Activated T-helper 1 cell treated with anti-CD3 and anti-CD28 coated beads, Interleukin-12 subunit alpha, Interleukin-12 subunit beta, Interleukin-2, Interleukin-4 antibody, amounts not matched to agents 30 ng/mL and 10 ng/mL and 1 ng/mL, durations not matched to agents 14 hours and 24 hours and 36 hours (primary cell): ENCODE measurements at regions not wholly inside any gene's neighbourhood (a gene's known extent, or its start where the extent isn't known, plus 50 kb on each side); places are given as distances from the start of the nearest gene placed in this dataset.
"Not testable (repeated sequence)": the region's sequence is repeated elsewhere in the genome, so short reads cannot be mapped to it uniquely, and the experiment has no call there.

Experiments used
- DNase-seq: peaks from one replicate; pipeline ENCODE4 v3.0.0; 2021; ENCODE audit warnings: low spot score
- H3K27ac Mint-ChIP-seq: one replicate; pipeline ENCODE4 v1.8.0; 2021; ENCODE audit warnings: mild to moderate bottlenecking, mixed read lengths
- H3K27me3 Mint-ChIP-seq: one replicate; pipeline ENCODE4 v1.8.0; 2022; ENCODE audit warnings: mild to moderate bottlenecking, moderate library complexity, mixed read lengths; ENCODE audit not compliant: insufficient read depth
- H3K36me3 Mint-ChIP-seq: one replicate; pipeline ENCODE4 v1.8.0; 2021; ENCODE audit warnings: low read depth, mixed read lengths
- H3K4me1 Mint-ChIP-seq: one replicate; pipeline ENCODE4 v1.8.0; 2021; ENCODE audit warnings: low read depth, mixed read lengths
- H3K4me3 Mint-ChIP-seq: one replicate; pipeline ENCODE4 v1.8.0; 2021; ENCODE audit warnings: mild to moderate bottlenecking, moderate library complexity, mixed read lengths
- H3K9me3 Mint-ChIP-seq: one replicate; pipeline ENCODE4 v1.8.0; 2021; ENCODE audit warnings: mixed read lengths
- intact Hi-C: fragments of 100-400 bp; cut with micrococcal nuclease; formaldehyde crosslinking; loops from one replicate; pipeline ENCODE4 v1.15.1; 2024

DNA sequence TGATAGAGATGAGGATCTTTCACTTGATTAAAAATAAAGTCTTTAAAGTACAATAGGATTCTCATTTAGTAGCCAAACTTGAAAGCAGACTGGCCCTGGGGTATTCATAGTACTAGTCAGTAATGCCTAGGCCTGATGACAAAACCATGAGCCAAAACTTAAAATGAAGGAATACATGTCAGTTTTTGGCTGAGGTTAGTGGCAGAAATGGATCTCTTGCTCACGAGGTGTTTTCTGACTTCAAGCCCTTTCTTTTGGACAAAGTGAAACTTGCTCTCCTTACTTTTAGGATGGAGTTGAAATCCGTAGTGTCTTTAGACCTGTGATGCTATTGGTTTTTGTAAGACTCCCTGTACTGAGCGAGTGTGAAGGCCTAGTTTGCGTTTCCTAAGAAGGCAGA is 157.7 kb downstream of the CCNG2 start:
- intact Hi-C loops = no loop called here
- Mint-ChIP-seq H3K4me3 (no peak overlapping the region), H3K36me3 (no peaks in the 10 kb centered on the region), H3K27me3 (peaks cover 5% of the 10 kb centered on the region), H3K9me3 (peaks cover 5% of the 10 kb centered on the region), H3K27ac (no peak overlapping the region), H3K4me1 (no peaks in the 10 kb centered on the region)
- DNase-seq = no peak

DNA sequence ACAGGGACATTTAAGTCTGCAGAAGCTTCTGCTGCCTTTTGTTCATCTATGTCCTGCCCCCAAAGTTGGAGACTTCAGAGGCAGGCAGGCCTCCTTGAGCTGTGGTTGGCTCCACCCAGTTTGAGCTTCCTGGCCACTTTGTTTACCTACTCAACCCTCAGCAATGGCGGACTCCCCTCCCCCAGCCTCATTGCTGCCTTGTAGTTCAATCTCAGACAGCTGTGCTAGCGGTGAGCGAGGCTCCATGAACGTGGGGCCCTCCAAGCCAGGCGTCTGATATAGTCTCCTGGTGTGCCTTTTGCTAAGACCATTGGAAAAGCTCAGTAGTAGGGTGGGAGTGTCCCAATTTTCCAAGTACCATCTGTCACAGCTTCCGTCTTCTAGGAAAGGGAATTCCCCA is 170.1 kb downstream of the CCNG2 start:
- H3K4me3 Mint-ChIP-seq = no peak overlapping the region
- peaks cover 13% of the 10 kb centered on the region for H3K9me3 Mint-ChIP-seq
- no peak overlapping the region for H3K27ac Mint-ChIP-seq
- intact Hi-C loops = no loop called here
- H3K36me3 Mint-ChIP-seq = no peaks in the 10 kb centered on the region
- no peaks in the 10 kb centered on the region for H3K4me1 Mint-ChIP-seq
- peaks cover 6% of the 10 kb centered on the region for H3K27me3 Mint-ChIP-seq
- DNase-seq = no peak

DNA sequence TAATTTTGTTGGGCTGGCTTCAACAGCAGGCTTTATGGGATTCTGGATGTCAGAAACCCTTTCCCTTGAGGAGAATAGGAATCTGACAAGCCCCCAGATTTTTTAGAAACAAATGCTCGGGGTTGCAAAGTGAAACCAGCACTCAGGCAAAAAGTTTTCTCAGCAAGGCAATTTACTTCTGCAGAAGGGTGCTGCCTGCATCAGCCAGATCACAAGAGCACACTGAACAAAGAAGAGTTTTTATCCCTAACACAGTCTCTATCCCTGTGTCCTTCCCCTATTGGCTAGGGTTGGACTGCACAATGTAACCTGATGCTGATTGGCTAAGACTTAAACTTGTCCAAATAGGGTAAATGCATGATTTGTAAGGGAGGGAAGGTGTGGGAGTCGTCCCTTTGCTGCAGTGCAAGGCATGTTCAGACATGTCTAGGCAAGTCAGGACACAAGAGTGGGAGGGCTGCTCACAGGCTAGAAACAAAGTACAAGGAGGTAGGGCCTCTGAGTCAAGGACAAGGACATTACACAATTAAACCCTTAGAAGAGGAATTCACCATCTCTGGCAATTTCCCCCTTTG is 175.8 kb downstream of the CCNG2 start:
- Mint-ChIP-seq H3K9me3 (peaks cover 38% of the 10 kb centered on the region), H3K27ac (no peak overlapping the region), H3K4me3 (no peak overlapping the region), H3K27me3 (no peaks in the 10 kb centered on the region), H3K4me1 (no peaks in the 10 kb centered on the region), H3K36me3 (no peaks in the 10 kb centered on the region)
- intact Hi-C loops = no loop called here
- no peak for DNase-seq

DNA sequence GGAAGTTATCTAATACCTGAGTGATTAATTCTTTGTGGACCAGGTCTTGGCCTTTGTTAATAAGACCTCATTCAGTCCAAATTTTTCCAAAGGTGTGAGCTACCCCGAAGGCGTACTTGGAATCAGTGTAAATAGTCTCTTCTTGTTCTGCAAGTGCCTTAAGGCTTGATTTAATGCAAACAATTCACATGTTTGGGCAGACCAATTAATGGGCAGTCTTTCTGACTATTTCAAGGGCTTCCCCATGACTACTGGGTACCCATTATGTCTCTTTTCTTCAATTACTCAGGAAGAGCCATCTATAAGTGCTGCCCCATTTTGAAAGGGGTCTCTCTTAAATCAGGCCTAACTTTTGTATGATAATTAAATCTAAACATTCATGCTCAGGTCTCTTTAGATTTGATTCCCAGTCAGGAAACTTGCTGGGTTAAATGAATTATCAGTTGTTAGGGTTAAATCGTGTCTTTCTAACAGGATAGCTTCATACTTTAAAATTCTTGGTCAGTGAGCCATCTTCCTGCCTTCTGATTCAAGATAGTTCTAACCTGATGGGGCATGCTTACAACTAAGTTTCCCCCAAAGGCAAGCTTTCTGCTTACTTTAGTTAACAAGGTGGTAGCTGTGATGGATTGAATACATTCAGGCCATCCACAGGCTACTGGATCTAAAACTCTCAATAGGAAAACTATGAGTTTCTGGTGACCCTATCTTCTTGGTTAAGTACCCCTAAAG is 179.6 kb downstream of the CCNG2 start:
- Mint-ChIP-seq H3K4me1 (no peaks in the 10 kb centered on the region), H3K27ac (no peak overlapping the region), H3K36me3 (no peaks in the 10 kb centered on the region), H3K9me3 (peaks cover 38% of the 10 kb centered on the region), H3K27me3 (no peaks in the 10 kb centered on the region), H3K4me3 (no peak overlapping the region)
- intact Hi-C loops = no loop called here
- no peak for DNase-seq

DNA sequence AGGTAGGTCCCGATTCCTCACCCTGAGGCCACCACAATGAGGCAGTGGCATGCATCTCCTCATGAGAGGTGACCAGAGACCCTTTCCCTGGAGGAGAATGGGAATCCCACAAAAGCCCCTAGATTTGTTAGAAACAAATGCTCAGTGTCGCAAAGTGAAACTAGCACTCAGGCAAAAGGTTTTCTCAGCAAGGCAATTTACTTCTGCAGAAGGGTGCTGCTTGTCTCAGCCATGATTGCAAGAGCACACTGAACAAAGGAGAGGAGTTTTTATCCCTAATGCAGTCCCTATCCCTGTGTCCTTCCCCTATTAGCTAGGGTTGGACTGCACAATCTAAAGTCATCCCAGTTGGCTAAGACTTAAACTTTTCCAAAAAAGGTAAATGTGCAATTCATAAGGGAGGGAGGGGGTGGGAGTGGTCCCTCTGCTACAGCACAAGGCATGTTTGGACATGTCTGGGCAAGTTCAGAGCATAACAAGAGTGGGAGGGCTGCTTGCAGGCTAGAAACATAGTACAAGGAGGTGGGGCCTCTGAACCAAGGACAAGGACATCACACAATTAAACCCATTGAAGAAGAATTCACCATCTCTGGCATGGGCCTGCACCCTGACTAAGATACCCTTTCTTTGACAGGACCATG is 185.3 kb downstream of the CCNG2 start:
- no peaks in the 10 kb centered on the region for H3K36me3 Mint-ChIP-seq
- no peak for DNase-seq
- H3K9me3 Mint-ChIP-seq = peaks cover 31% of the 10 kb centered on the region
- intact Hi-C loops = no loop called here
- H3K27ac Mint-ChIP-seq = no peak overlapping the region
- H3K4me1 Mint-ChIP-seq = no peaks in the 10 kb centered on the region
- H3K27me3 Mint-ChIP-seq = no peaks in the 10 kb centered on the region
- no peak overlapping the region for H3K4me3 Mint-ChIP-seq

DNA sequence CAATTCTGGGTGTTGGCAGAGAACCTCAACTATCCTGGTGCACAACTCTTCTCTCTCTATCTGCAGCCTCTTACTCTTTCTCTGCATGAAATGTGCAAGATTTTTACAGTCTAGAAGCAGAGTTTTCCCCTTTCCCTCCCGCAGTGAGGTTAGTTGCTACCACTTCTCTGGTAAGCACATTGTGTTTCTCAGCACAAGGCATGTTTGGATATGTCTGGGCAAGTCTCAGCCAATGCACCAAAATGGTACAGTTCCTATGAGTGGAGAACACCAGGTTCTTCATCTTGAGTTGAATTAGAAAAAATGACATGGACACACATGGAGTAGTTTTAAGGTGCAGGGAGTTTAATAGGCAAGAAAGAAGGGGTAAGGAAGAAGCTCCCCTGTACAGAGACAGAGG is 187.0 kb downstream of the CCNG2 start:
- H3K9me3 Mint-ChIP-seq = peaks cover 31% of the 10 kb centered on the region
- intact Hi-C loops = no loop called here
- no peaks in the 10 kb centered on the region for H3K27me3 Mint-ChIP-seq
- no peak for DNase-seq
- H3K4me1 Mint-ChIP-seq = no peaks in the 10 kb centered on the region
- H3K36me3 Mint-ChIP-seq = no peaks in the 10 kb centered on the region
- no peak overlapping the region for H3K4me3 Mint-ChIP-seq
- H3K27ac Mint-ChIP-seq = no peak overlapping the region

DNA sequence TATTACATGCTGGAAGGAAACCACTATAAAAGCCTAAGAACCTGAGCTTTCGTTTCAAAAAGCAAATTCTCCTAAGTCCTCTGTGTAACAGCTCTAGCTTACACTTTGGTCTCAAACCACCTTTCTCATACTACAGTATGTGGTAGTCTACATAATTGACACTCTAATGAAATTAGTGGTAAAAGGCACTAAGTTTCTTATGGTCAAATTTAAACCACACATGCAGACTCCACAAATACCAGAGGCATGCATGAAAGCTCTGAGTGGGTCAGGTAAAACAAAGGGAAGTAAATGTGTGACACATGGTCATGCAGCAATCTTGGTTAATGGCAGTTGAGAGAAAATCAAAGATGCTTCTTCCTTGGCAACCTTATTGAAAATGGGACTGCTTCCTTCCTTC is 187.8 kb downstream of the CCNG2 start:
- H3K4me3 Mint-ChIP-seq = no peak overlapping the region

DNA sequence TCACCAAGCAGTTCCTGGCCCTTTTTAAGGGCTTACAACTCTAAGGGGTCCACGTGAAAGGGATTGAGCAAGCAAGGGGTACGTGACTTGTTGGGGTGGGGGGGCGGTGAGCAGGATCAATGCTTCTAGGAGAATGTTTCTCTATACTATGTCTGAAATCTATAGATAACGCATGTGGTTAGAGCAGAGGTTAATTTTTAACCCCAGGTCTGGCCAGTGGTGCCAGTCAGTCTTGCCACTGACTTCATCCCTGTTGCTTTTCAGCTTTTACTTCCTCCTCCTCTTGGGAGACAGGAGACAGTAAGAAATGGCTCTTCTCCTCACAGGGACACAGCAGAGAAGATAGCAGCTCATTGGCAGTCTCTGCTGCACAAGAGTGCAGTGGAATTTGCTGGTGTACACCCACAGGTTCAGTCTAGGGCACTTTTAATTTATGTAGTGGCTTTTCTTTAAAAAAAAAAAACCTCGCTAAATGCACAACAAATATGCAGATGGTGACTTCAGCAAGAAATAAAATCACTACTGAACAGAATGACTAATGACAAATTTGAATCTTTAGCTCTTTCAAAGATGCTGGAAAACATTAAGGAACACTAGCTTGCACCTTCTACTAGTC is 190.5 kb downstream of the CCNG2 start:
- no peak overlapping the region for H3K27ac Mint-ChIP-seq
- H3K36me3 Mint-ChIP-seq = no peaks in the 10 kb centered on the region
- H3K27me3 Mint-ChIP-seq = no peaks in the 10 kb centered on the region
- intact Hi-C loops = no loop called here
- DNase-seq = no peak
- peaks cover 17% of the 10 kb centered on the region for H3K9me3 Mint-ChIP-seq
- H3K4me3 Mint-ChIP-seq = no peak overlapping the region
- no peaks in the 10 kb centered on the region for H3K4me1 Mint-ChIP-seq

More for the DNA sequence above, 187.8 kb downstream of the CCNG2 start:
- intact Hi-C loops = no loop called here
- Mint-ChIP-seq H3K9me3 (peaks cover 31% of the 10 kb centered on the region), H3K27ac (no peak overlapping the region), H3K36me3 (no peaks in the 10 kb centered on the region), H3K4me1 (no peaks in the 10 kb centered on the region), H3K27me3 (no peaks in the 10 kb centered on the region)
- DNase-seq = no peak

DNA sequence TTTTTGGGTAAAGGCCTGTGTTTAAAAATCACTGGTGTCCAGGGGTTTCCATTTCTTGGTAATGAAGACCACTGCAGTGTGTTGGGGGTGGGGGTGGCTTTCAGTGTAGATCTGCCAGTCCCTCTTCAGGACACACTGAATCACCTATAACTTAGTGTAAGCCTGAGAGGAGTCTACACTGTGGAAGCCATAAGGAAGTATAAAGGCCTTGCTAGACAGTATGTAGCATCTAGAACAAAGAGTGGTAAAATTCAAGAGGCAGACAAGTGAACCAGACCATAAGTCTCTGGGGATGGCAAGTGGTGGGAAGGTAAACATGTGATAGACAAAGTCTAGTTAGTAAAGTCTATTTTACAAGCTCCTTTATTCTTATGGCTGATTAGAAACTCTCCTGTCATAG is 191.8 kb downstream of the CCNG2 start:
- H3K4me3 Mint-ChIP-seq = no peak overlapping the region
- no peaks in the 10 kb centered on the region for H3K36me3 Mint-ChIP-seq
- H3K27me3 Mint-ChIP-seq = no peaks in the 10 kb centered on the region
- H3K27ac Mint-ChIP-seq = no peak overlapping the region
- intact Hi-C loops = no loop called here
- no peaks in the 10 kb centered on the region for H3K4me1 Mint-ChIP-seq
- no peak for DNase-seq
- peaks cover 4% of the 10 kb centered on the region for H3K9me3 Mint-ChIP-seq

DNA sequence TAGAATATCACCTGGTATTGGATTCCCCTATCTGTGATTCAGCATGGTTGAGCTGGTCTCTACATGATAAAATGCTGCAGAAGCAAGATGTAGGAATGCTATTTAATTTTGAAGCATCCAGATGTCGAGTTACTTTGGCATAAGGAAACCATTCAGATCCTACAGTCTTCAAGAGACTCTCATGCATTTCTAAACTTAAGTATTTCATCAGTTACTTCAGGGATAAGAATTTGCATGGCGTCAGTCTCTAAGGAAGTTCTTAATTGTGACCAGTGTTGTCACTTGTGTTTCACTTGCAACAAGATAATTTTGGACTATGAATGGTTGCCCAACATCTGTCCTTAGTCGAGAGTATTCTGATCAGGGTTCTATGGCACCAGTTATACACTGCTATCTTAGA is 192.4 kb downstream of the CCNG2 start:
- no peak for DNase-seq
- no peaks in the 10 kb centered on the region for H3K4me1 Mint-ChIP-seq
- H3K27ac Mint-ChIP-seq = no peak overlapping the region
- intact Hi-C loops = no loop called here
- H3K9me3 Mint-ChIP-seq = no peaks in the 10 kb centered on the region
- no peaks in the 10 kb centered on the region for H3K36me3 Mint-ChIP-seq
- no peaks in the 10 kb centered on the region for H3K27me3 Mint-ChIP-seq
- H3K4me3 Mint-ChIP-seq = no peak overlapping the region

DNA sequence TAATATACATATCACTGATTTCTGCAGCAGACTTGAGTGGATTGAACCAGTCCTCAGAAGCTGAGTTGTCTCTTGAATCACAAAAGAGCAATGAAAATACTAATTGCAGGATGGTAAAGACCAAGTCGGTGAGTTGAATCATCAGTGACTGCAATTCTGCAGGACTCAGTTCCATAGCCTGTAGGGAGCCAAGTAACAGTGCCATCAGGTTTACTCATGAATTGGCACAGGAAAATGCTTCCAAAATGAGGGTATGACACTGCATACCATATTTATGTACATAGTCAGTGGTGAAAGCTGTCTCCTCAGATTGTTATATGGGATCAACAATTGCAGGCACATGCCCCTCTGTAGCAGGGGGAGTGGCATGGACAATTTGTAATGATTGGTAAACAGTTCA is 192.8 kb downstream of the CCNG2 start:
- DNase-seq = no peak
- Mint-ChIP-seq H3K36me3 (no peaks in the 10 kb centered on the region), H3K9me3 (no peaks in the 10 kb centered on the region), H3K4me1 (no peaks in the 10 kb centered on the region), H3K27ac (no peak overlapping the region), H3K27me3 (no peaks in the 10 kb centered on the region), H3K4me3 (no peak overlapping the region)
- intact Hi-C loops = no loop called here

DNA sequence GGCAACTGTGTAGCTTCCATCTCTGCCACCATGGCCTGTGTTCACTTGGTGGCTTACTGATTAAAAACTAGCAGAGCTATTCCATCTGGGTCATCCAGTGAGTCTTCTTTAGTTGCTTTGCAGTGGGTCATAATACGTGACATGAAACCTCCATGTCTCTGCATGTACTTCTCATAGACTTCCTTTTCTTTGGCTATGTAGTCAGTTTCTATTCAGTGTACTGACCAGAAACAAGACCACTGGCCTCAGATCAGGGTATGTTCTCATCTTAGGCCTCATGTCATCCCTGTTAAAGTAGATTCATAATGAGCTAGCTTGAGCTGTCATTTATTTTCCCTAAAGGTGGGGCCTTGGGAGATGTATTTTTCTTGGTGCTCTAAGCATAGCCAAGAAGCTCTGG is 195.2 kb downstream of the CCNG2 start:
- intact Hi-C loops = no loop called here
- no peaks in the 10 kb centered on the region for H3K9me3 Mint-ChIP-seq
- DNase-seq = no peak
- H3K4me1 Mint-ChIP-seq = no peaks in the 10 kb centered on the region
- no peaks in the 10 kb centered on the region for H3K27me3 Mint-ChIP-seq
- no peak overlapping the region for H3K27ac Mint-ChIP-seq
- H3K4me3 Mint-ChIP-seq = no peak overlapping the region
- no peaks in the 10 kb centered on the region for H3K36me3 Mint-ChIP-seq

DNA sequence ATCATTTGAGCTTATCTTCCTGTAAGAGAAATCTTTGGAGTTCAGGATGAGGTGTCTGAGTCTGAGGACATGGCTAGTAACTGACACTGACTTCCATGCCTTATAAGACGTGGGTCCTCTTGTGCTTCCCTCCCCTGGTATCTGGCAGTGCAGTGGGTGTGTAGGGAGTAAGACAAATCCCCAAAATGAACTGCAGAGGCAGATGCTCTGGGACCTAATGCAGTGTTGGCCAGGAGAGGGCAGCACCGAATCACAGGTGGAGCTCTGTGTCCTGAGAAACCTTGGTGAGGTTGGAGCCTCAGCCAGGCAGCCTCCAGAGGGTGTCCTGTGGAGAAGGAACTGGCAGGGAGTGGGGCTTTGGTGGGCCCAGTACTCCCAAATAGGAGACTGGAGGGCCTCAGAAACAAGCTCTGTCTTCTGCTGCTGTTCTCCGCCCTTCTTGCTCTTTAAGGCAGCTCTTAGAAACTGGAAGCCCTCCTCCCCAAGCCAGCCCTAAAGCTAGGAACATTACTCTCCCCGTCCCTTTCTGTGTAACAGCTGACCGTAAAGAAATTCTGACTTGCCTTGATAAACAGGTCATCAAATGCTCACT is 196.8 kb downstream of the CCNG2 start:
- not testable (repeated sequence) for DNase-seq

More for the DNA sequence above, 196.8 kb downstream of the CCNG2 start:
- H3K27me3 Mint-ChIP-seq, H3K27ac Mint-ChIP-seq, intact Hi-C loops, H3K4me1 Mint-ChIP-seq, H3K36me3 Mint-ChIP-seq, H3K4me3 Mint-ChIP-seq, H3K9me3 Mint-ChIP-seq: not testable (repeated sequence)
